Panc1 (cell line): ENCODE measurements at regions not wholly inside any gene's neighbourhood (a gene's known extent, or its start where the extent isn't known, plus 50 kb on each side); places are given as distances from the start of the nearest gene placed in this dataset.

Experiments
- ATAC-seq: fragments of 200-7000 bp; cut with Tn5 transposase; 2 replicates; pipeline ENCODE4 v1.9.1; 2020; ENCODE audit warnings: mild to moderate bottlenecking, moderate library complexity
- BruUV-seq: library from RNA; stranded (reverse); fragments of 400-500 nt; replicated peaks from 2 replicates; lab custom pipeline; 2021; lab: Mats Ljungman, UMichigan
- CTCF ChIA-PET: fragments of 300-600 bp; sonication (Branson Sonifier 250); formaldehyde crosslinking; loops from one replicate; lab custom pipeline; 2022; ENCODE audit warnings: antibody characterized with exemption; lab: Charles Lee
- POLR2A ChIA-PET: fragments of 300-600 bp; sonication (Branson Sonifier 250); formaldehyde crosslinking; loops from one replicate; lab custom pipeline; 2022; ENCODE audit warnings: antibody characterized with exemption; lab: Charles Lee
- DNase-seq: peaks from one replicate; pipeline ENCODE4 v3.0.0-alpha.2; 2010; ENCODE audit warnings: low read depth, low spot score
- H3K27ac ChIP-seq: 2 replicates; pipeline ENCODE4 v1.5.1; 2011; ENCODE audit warnings: mild to moderate bottlenecking, low read length, inconsistent platforms
- H3K27me3 ChIP-seq: fragments of 200-500 bp; sonication (Bioruptor generic); 2 replicates; pipeline ENCODE4 v1.6.0; 2014; ENCODE audit warnings: low read length, inconsistent platforms; ENCODE audit not compliant: control insufficient read depth, insufficient read depth
- H3K36me3 ChIP-seq: fragments of 200-500 bp; sonication (Bioruptor generic); 2 replicates; pipeline ENCODE4 v1.5.1; 2014; ENCODE audit warnings: inconsistent platforms, mild to moderate bottlenecking, low read length, moderate library complexity; ENCODE audit not compliant: control insufficient read depth, insufficient read depth
- H3K4me1 ChIP-seq: 2 replicates; pipeline ENCODE4 v1.5.1; 2011; ENCODE audit warnings: inconsistent platforms, mild to moderate bottlenecking, low read length, moderate library complexity; ENCODE audit not compliant: control insufficient read depth, insufficient read depth
- H3K4me3 ChIP-seq, 2 experiments: 2 replicates each; pipeline ENCODE4 v1.5.1; 2011 to 2012; ENCODE audit warnings: low read depth in 2 of 2, low read length in 2 of 2, mild to moderate bottlenecking in 2 of 2, inconsistent platforms in 1 of 2, moderate library complexity in 1 of 2
- H3K9me3 ChIP-seq: fragments of 200-500 bp; sonication (Bioruptor generic); 2 replicates; pipeline ENCODE4 v1.5.1; 2014; ENCODE audit warnings: low read depth, mild to moderate bottlenecking, inconsistent platforms, low read length, moderate library complexity; ENCODE audit not compliant: control insufficient read depth, insufficient read depth
- CTCF ChIP-seq: fragments of 450-650 bp; IDR thresholded peaks from 2 replicates; pipeline ENCODE4 v1.5.1; 2017; ENCODE audit warnings: mild to moderate bottlenecking
- POLR2AphosphoS5 ChIP-seq: IDR thresholded peaks from 2 replicates; pipeline ENCODE4 v1.6.1; 2012; ENCODE audit warnings: mild to moderate bottlenecking, low read depth, low read length, moderate library complexity
- REST ChIP-seq, 2 experiments: IDR thresholded peaks; 2 replicates each; pipeline ENCODE4 v1.6.1; 2011 to 2012; ENCODE audit warnings: low read depth in 2 of 2, control low read depth in 1 of 2, low read length in 1 of 2, mild to moderate bottlenecking in 1 of 2, moderate library complexity in 1 of 2; ENCODE audit not compliant: insufficient read depth in 1 of 2
- SIN3A ChIP-seq: IDR thresholded peaks from 2 replicates; pipeline ENCODE4 v1.6.1; 2012; ENCODE audit warnings: low read depth, mild to moderate bottlenecking, low read length, moderate library complexity, borderline replicate concordance; ENCODE audit not compliant: insufficient read depth
- TCF7L2 ChIP-seq: IDR thresholded peaks from 2 replicates; pipeline ENCODE4 v1.6.1; 2011; ENCODE audit warnings: mild to moderate bottlenecking, low read depth, low read length, inconsistent platforms
- in situ Hi-C: cut with HindIII; loops from 2 replicates; pipeline ENCODE4 v1.10.0; 2016; ENCODE audit warnings: low sequenced_read_pairs, low pct_unique_long_range_greater_than_20kb
- intact Hi-C: fragments of 100-400 bp; cut with micrococcal nuclease; formaldehyde crosslinking; loops from one replicate; pipeline ENCODE4 v1.10.0; 2022; ENCODE audit not compliant: unreplicated experiment

GRCh38 chr5:35324201-35324600 lies 93.9 kb upstream of the PRLR start:
- H3K36me3 ChIP-seq = no peaks in the 10 kb centered on the region
- no peaks in the 10 kb centered on the region for H3K9me3 ChIP-seq
- no peak overlapping the region for H3K4me3 ChIP-seq
- ATAC-seq (no peak), DNase-seq (no peak)
- POLR2A ChIA-PET = no interaction called here
- H3K27me3 ChIP-seq = no peaks in the 10 kb centered on the region
- H3K4me1 ChIP-seq = no peaks in the 10 kb centered on the region
- BruUV-seq = no TSS peak
- no peak for TF ChIP-seq REST (IDR thresholded peaks at IDR 0.05; ENCODE audit: insufficient read depth in 1 of 2, low read depth in 2 of 2, low read length in 1 of 2)
- CTCF ChIA-PET = no interaction called here
- intact Hi-C loops (no loop called here), in situ Hi-C loops (no loop called here)
- H3K27ac ChIP-seq = no peak overlapping the region

GRCh38 chr5:35320029-35320428 lies 89.7 kb upstream of the PRLR start:
- Histone ChIP-seq H3K36me3 (no peaks in the 10 kb centered on the region), H3K4me1 (no peaks in the 10 kb centered on the region), H3K27me3 (no peaks in the 10 kb centered on the region), H3K9me3 (0 out of 2 replicates have a peak, but pooled peaks cover 3% of the 10 kb centered on the region), H3K27ac (no peak overlapping the region), H3K4me3 (no peak overlapping the region)
- in situ Hi-C loops = no loop called here
- ATAC-seq = no peak
- intact Hi-C loops = no loop called here
- DNase-seq = no peak
- TF ChIP-seq TCF7L2 = no peak
- ChIA-PET CTCF (no interaction called here), POLR2A (no interaction called here)
- BruUV-seq = no TSS peak

DNA sequence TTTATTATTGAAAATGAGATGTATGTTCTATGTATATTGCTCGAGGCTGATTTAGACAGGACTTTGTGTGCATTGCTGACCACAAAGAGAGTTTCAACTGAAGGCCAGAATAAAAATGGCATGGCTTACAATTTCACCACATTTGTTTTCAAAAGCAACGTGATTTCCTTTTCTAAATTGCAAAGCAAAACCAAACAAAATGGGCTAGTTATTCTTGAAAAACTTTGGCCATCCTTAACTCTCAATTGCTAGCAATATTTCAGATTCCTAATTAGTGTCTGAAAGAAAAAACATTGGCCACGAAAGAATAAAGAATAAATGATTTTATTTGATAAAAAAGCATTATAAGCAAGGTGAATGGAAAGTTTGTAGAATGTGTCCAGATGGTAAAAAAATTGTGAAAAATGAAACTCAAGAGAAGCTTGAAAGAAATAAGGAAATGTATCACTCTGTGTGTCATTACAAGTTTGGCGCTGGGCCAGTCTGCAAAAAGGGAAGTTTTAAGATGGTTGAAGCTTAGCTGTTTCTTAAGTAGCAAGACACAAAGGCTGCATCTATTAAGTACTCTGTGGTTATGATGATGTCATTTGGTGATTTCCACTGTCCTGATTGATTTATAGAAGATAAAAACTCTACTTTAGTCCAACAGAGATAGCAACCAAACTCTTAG lies 89.2 kb upstream of the PRLR start:
- no peak overlapping the region for H3K27ac ChIP-seq
- in situ Hi-C loops = no loop called here
- H3K4me3 ChIP-seq = no peak overlapping the region
- H3K36me3 ChIP-seq = no peaks in the 10 kb centered on the region
- TF ChIP-seq REST (IDR thresholded peaks at IDR 0.05; ENCODE audit: insufficient read depth in 1 of 2, low read depth in 2 of 2, low read length in 1 of 2) = no peak
- TF ChIP-seq POLR2AphosphoS5 = no peak
- no peak for TF ChIP-seq SIN3A
- TF ChIP-seq TCF7L2 = no peak
- TF ChIP-seq CTCF = no peak
- POLR2A ChIA-PET = no interaction called here
- H3K4me1 ChIP-seq = no peaks in the 10 kb centered on the region
- DNase-seq (no peak), ATAC-seq (no peak)
- CTCF ChIA-PET = no interaction called here
- H3K9me3 ChIP-seq = 0 out of 2 replicates have a peak, but pooled peaks cover 3% of the 10 kb centered on the region
- H3K27me3 ChIP-seq = no peaks in the 10 kb centered on the region
- intact Hi-C loops = no loop called here
- no TSS peak for BruUV-seq
